HG03025 (cell line): ENCODE measurements at regions not wholly inside any gene's neighbourhood (a gene's known extent, or its start where the extent isn't known, plus 50 kb on each side); places are given as distances from the start of the nearest gene placed in this dataset.
"Not testable (repeated sequence)": the region's sequence is repeated elsewhere in the genome, so short reads cannot be mapped to it uniquely, and the experiment has no call there.

Source experiments
- ATAC-seq: cut with Tn5 transposase; IDR thresholded peaks from one replicate; pipeline ENCODE4 v1.9.1; 2021; ENCODE audit warnings: mild to moderate bottlenecking, moderate library complexity; ENCODE audit not compliant: unreplicated experiment, low FRiP score

DNA sequence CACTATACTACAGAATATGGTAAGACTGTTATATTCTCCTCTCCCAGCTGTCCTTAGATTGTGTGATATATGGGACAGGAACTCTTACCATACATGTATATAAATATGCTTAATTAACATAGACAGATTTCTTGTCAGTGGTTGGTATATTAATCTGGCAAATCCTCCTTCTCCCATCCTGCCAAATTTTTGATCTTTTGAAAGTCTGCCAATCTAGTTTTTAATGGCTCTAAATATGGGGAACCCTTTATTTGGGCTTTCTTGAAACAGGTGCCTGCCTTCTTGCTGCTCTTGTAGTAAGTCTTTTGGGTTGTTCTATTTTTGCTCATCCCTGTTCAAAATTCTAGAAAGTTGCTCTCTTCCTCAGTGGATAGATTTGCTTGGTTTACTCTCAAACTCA lies 63.5 kb downstream of the SPATA31D1 start:
- no peak for ATAC-seq

GRCh38 chr9:82054264-82055015 lies 65.9 kb downstream of the SPATA31D1 start:
- ATAC-seq: no peak

GRCh38 chr9:82057805-82058204 lies 69.2 kb downstream of the SPATA31D1 start:
- ATAC-seq: no peak

GRCh38 chr9:82061801-82062200 lies 73.2 kb downstream of the SPATA31D1 start:
- not testable (repeated sequence) for ATAC-seq

DNA sequence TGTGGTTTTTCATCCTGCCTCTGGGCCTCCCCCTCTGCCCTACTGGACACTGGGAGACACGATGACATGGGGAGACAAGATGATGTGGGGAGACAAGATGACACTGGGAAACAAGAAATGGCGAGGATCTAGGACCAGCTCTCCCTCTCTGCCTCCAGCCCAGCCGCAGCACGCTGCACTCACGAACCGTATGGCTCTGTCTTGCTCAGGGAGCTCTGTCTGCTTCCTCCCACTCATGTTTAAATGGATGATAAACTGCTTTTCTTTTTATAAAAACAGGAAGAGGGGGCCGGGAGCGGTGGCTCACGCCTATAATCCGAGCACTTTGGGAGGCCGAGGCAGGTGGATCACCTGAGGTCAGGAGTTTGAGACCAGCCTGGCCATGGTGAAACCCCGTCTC lies 73.7 kb downstream of the SPATA31D1 start:
- no peak for ATAC-seq

- ATAC-seq: no peak
These were observed 85.3 kb downstream of the SPATA31D1 start for GRCh38 chr9:82073551-82074543.

GRCh38 chr9:82080265-82080664 lies 91.7 kb downstream of the SPATA31D1 start:
- no peak for ATAC-seq

- ATAC-seq: no peak
These were observed 92.9 kb downstream of the SPATA31D1 start for GRCh38 chr9:82081496-82081895.

DNA sequence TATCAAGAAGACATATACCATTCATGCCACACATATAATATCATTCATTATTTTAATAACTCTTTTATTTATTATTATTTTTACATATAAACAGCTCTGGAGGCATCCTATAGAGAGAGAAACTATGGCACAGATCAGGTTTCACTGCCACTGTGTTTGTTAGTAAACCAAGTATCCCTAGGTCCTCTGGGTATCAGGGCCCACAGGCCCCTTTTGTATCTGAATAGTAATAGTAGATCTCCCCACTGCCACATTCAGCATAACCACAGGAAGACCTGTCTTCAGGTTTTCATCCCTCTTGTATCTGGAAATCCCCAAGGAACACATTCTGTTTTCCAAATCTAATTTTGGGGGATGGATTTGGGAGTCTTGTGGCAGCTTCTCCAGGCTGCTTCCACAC lies 94.0 kb downstream of the SPATA31D1 start:
- ATAC-seq: no peak

DNA sequence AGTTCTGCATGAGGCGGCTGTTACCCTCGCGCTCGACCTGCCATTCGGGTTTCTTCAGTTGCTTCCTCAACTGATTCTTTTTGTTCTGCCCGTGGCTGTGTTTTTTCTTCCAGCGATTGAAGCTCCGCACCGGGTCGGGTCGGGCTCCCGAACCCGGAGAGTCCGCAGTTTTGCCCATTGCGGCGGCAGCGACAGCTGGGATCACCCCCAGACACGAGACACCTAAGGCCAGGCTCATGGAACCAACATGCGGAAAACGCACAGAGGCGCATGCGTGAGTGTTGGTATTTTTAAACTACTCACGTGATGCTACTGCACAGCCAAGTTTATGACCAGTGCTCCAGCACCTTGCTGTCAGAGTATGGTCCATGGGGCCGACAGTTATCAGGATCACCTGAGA lies 100.0 kb downstream of the SPATA31D1 start:
- ATAC-seq: no peak

- ATAC-seq: no peak
These were observed 101.5 kb downstream of the SPATA31D1 start for GRCh38 chr9:82090046-82090445.

DNA sequence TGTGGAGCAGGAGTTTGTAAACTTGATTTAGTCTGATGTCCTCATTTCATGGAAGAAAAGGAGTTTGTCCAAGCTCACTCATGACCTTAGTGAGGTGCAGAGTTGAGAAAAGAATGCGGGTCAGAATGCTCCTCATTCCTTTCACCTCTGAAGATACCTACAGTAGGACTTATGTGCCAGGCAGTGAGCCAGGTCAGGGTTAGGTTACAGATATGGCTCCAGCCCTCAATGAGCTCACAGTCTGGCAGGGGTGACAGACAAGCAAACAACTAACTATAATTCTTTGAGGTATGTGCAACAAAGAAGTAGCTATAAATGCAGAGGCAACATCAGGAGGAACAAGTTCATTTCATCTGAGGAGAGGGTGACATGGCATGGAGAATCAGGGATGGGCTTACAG lies 102.5 kb downstream of the SPATA31D1 start:
- no peak for ATAC-seq

GRCh38 chr9:82091610-82092009 lies 103.0 kb downstream of the SPATA31D1 start:
- ATAC-seq: no peak

GRCh38 chr9:82101475-82101874 lies 112.9 kb downstream of the SPATA31D1 start:
- no peak for ATAC-seq

- ATAC-seq: no peak
These were observed 115.7 kb downstream of the SPATA31D1 start for GRCh38 chr9:82104252-82104651.

- ATAC-seq: no peak
These were observed 117.2 kb downstream of the SPATA31D1 start for GRCh38 chr9:82105729-82106128.

GRCh38 chr9:82106536-82106935 lies 118.0 kb downstream of the SPATA31D1 start:
- no peak for ATAC-seq

DNA sequence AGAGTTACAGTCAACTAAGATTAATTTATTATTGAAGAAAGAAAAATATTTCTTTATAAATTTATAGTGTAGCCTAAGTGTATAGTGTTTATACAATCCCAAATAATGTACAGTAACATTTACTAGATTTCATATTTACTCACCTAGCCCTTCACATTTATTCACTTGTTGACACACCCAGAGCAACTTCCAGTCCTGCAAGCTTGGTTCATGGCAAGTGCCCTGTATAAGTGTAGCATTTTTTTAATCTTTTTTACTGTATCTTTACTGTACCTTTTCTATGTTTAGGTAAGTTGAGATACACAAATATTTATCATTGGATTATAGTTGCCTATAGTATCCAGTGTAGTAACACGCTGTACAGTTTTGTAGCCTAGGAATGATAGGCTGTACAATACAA lies 119.9 kb downstream of the SPATA31D1 start:
- no peak for ATAC-seq

GRCh38 chr9:82108941-82109340 lies 120.4 kb downstream of the SPATA31D1 start:
- ATAC-seq: no peak

- ATAC-seq: no peak
These were observed 121.1 kb downstream of the SPATA31D1 start for GRCh38 chr9:82109626-82110025.

- no peak for ATAC-seq
These were observed 122.3 kb downstream of the SPATA31D1 start for GRCh38 chr9:82110881-82111280.
